ENCODE measurements at regions not wholly inside any gene's neighbourhood (a gene's known extent, or its start where the extent isn't known, plus 50 kb on each side); places are given as distances from the start of the nearest gene placed in this dataset.

GRCh38 chr6:164195278-164195941 lies 780.9 kb downstream of the QKI start:
- H3K9ac ChIP-seq (ENCODE audit: insufficient read length): no peak overlapping the region
- no peak for DNase-seq (ENCODE audit: low read depth, low spot score)
- H3K36me3 ChIP-seq (ENCODE audit: insufficient read depth, low read length): no peaks in the 10 kb centered on the region
- H3K4me3 ChIP-seq: no peak overlapping the region
- no peak for TF ChIP-seq FOXP2 (optimal IDR thresholded peaks at IDR 0.05; ENCODE audit: control extremely low read depth, extremely low read length, insufficient read depth)
- TF ChIP-seq EZH2 (IDR thresholded peaks at IDR 0.05): no peak
- TF ChIP-seq POLR2AphosphoS5 (IDR thresholded peaks at IDR 0.05; ENCODE audit: borderline replicate concordance, low read depth, low read length): no peak
- no peaks in the 10 kb centered on the region for H3K9me3 ChIP-seq (ENCODE audit: low read depth, low read length)
- no peak overlapping the region for H3K27ac ChIP-seq

GRCh38 chr6:164188861-164189260 lies 774.3 kb downstream of the QKI start:
- no peaks in the 10 kb centered on the region for H3K9me3 ChIP-seq (ENCODE audit: low read depth, low read length)
- H3K27ac ChIP-seq: no peak overlapping the region
- no peak overlapping the region for H3K9ac ChIP-seq (ENCODE audit: insufficient read length)
- no peak overlapping the region for H3K4me3 ChIP-seq
- no peak for DNase-seq (ENCODE audit: low read depth, low spot score)
- no peaks in the 10 kb centered on the region for H3K36me3 ChIP-seq (ENCODE audit: insufficient read depth, low read length)
- TF ChIP-seq POLR2AphosphoS5 (IDR thresholded peaks at IDR 0.05; ENCODE audit: borderline replicate concordance, low read depth, low read length): no peak
- no peak for TF ChIP-seq FOXP2 (optimal IDR thresholded peaks at IDR 0.05; ENCODE audit: control extremely low read depth, extremely low read length, insufficient read depth)
- no peak for TF ChIP-seq EZH2 (IDR thresholded peaks at IDR 0.05)

- DNase-seq (ENCODE audit: low read depth, low spot score): no peak
- Histone ChIP-seq H3K4me3 (no peak overlapping the region), H3K9me3 (ENCODE audit: low read depth, low read length) (no peaks in the 10 kb centered on the region), H3K36me3 (ENCODE audit: insufficient read depth, low read length) (no peaks in the 10 kb centered on the region), H3K9ac (ENCODE audit: insufficient read length) (no peak overlapping the region), H3K27ac (no peak overlapping the region)
- TF ChIP-seq EZH2 (IDR thresholded peaks at IDR 0.05) (no peak), FOXP2 (optimal IDR thresholded peaks at IDR 0.05; ENCODE audit: control extremely low read depth, extremely low read length, insufficient read depth) (no peak), POLR2AphosphoS5 (IDR thresholded peaks at IDR 0.05; ENCODE audit: borderline replicate concordance, low read depth, low read length) (no peak)
Observed at GRCh38 chr6:164185471-164185871, 771.0 kb downstream of the QKI start.

- DNase-seq (ENCODE audit: low read depth, low spot score): no peak
- H3K9me3 ChIP-seq (ENCODE audit: low read depth, low read length): no peaks in the 10 kb centered on the region
- H3K4me3 ChIP-seq: no peak overlapping the region
- H3K27ac ChIP-seq: no peak overlapping the region
- H3K9ac ChIP-seq (ENCODE audit: insufficient read length): no peak overlapping the region
- H3K36me3 ChIP-seq (ENCODE audit: insufficient read depth, low read length): no peaks in the 10 kb centered on the region
- TF ChIP-seq FOXP2 (optimal IDR thresholded peaks at IDR 0.05; ENCODE audit: control extremely low read depth, extremely low read length, insufficient read depth): no peak
- no peak for TF ChIP-seq POLR2AphosphoS5 (IDR thresholded peaks at IDR 0.05; ENCODE audit: borderline replicate concordance, low read depth, low read length)
- no peak for TF ChIP-seq EZH2 (IDR thresholded peaks at IDR 0.05)
Observed at GRCh38 chr6:164184410-164184809, 769.9 kb downstream of the QKI start.

- Histone ChIP-seq H3K36me3 (ENCODE audit: insufficient read depth, low read length) (no peaks in the 10 kb centered on the region), H3K9ac (ENCODE audit: insufficient read length) (no peak overlapping the region), H3K27ac (no peak overlapping the region), H3K4me3 (no peak overlapping the region), H3K9me3 (ENCODE audit: low read depth, low read length) (no peaks in the 10 kb centered on the region)
- DNase-seq (ENCODE audit: low read depth, low spot score): no peak
- no peak for TF ChIP-seq EZH2 (IDR thresholded peaks at IDR 0.05)
- TF ChIP-seq POLR2AphosphoS5 (IDR thresholded peaks at IDR 0.05; ENCODE audit: borderline replicate concordance, low read depth, low read length): no peak
- TF ChIP-seq FOXP2 (optimal IDR thresholded peaks at IDR 0.05; ENCODE audit: control extremely low read depth, extremely low read length, insufficient read depth): no peak
Observed at GRCh38 chr6:164183556-164184123, 769.1 kb downstream of the QKI start.

- Histone ChIP-seq H3K9ac (ENCODE audit: insufficient read length) (no peak overlapping the region), H3K27ac (no peak overlapping the region), H3K9me3 (ENCODE audit: low read depth, low read length) (no peaks in the 10 kb centered on the region), H3K4me3 (no peak overlapping the region), H3K36me3 (ENCODE audit: insufficient read depth, low read length) (no peaks in the 10 kb centered on the region)
- no peak for TF ChIP-seq POLR2AphosphoS5 (IDR thresholded peaks at IDR 0.05; ENCODE audit: borderline replicate concordance, low read depth, low read length)
- TF ChIP-seq FOXP2 (optimal IDR thresholded peaks at IDR 0.05; ENCODE audit: control extremely low read depth, extremely low read length, insufficient read depth): no peak
- no peak for TF ChIP-seq EZH2 (IDR thresholded peaks at IDR 0.05)
- DNase-seq (ENCODE audit: low read depth, low spot score): no peak
Observed at GRCh38 chr6:164178679-164179332, 764.3 kb downstream of the QKI start.

GRCh38 chr6:164169355-164169754 lies 754.8 kb downstream of the QKI start:
- no peak for TF ChIP-seq EZH2 (IDR thresholded peaks at IDR 0.05)
- no peak for TF ChIP-seq POLR2AphosphoS5 (IDR thresholded peaks at IDR 0.05; ENCODE audit: borderline replicate concordance, low read depth, low read length)
- no peak for TF ChIP-seq FOXP2 (optimal IDR thresholded peaks at IDR 0.05; ENCODE audit: control extremely low read depth, extremely low read length, insufficient read depth)
- DNase-seq (ENCODE audit: low read depth, low spot score): no peak
- Histone ChIP-seq H3K36me3 (ENCODE audit: insufficient read depth, low read length) (no peaks in the 10 kb centered on the region), H3K27ac (no peak overlapping the region), H3K9me3 (ENCODE audit: low read depth, low read length) (no peaks in the 10 kb centered on the region), H3K9ac (ENCODE audit: insufficient read length) (no peak overlapping the region), H3K4me3 (no peak overlapping the region)

- Histone ChIP-seq H3K9ac (ENCODE audit: insufficient read length) (no peak overlapping the region), H3K36me3 (ENCODE audit: insufficient read depth, low read length) (no peaks in the 10 kb centered on the region), H3K9me3 (ENCODE audit: low read depth, low read length) (no peaks in the 10 kb centered on the region), H3K27ac (no peak overlapping the region), H3K4me3 (no peak overlapping the region)
- TF ChIP-seq POLR2AphosphoS5 (IDR thresholded peaks at IDR 0.05; ENCODE audit: borderline replicate concordance, low read depth, low read length): no peak
- TF ChIP-seq FOXP2 (optimal IDR thresholded peaks at IDR 0.05; ENCODE audit: control extremely low read depth, extremely low read length, insufficient read depth): no peak
- no peak for TF ChIP-seq EZH2 (IDR thresholded peaks at IDR 0.05)
- no peak for DNase-seq (ENCODE audit: low read depth, low spot score)
Observed at GRCh38 chr6:164168595-164168994, 754.1 kb downstream of the QKI start.
